Thoracic aorta (tissue), 2 donors: ENCODE measurements at regions not wholly inside any gene's neighbourhood (a gene's known extent, or its start where the extent isn't known, plus 50 kb on each side); places are given as distances from the start of the nearest gene placed in this dataset.

Source experiments
- ATAC-seq: fragments of 150-250 bp; one replicate; pipeline ENCODE4 v1.8.0; 2017; ENCODE audit warnings: low read depth; ENCODE audit not compliant: insufficient number of reproducible peaks, low FRiP score
- DNase-seq: peaks from one replicate; pipeline ENCODE4 v3.0.0-alpha.2; 2020; ENCODE audit warnings: low spot score
- H3K27ac ChIP-seq, 2 donors: fragments of 200-600 bp; sonication (generic); 1 replicate in 1 of 2; 2 replicates in 1 of 2; pipeline ENCODE4 v1.5.1; 2016; ENCODE audit warnings: mild to moderate bottlenecking in 2 of 2, moderate library complexity in 2 of 2
- H3K27me3 ChIP-seq: fragments of 200-600 bp; sonication (generic); replicated peaks from 2 replicates; pipeline ENCODE4 v1.6.0; 2016; ENCODE audit warnings: mild to moderate bottlenecking; ENCODE audit not compliant: insufficient read depth
- H3K36me3 ChIP-seq: fragments of 200-600 bp; sonication (generic); one replicate; pipeline ENCODE4 v1.5.1; 2016
- H3K4me1 ChIP-seq, 2 donors: fragments of 200-600 bp; sonication (generic); 1 replicate in 1 of 2; 2 replicates in 1 of 2; pipeline versions ENCODE4 v1.5.1 to v1.6.0; 2016; ENCODE audit warnings: low read depth in 2 of 2, mild to moderate bottlenecking in 1 of 2; ENCODE audit not compliant: control insufficient read depth in 1 of 2
- H3K4me3 ChIP-seq: fragments of 200-600 bp; sonication (generic); 2 replicates; pipeline ENCODE4 v1.5.1; 2016; ENCODE audit warnings: mild to moderate bottlenecking
- H3K9me3 ChIP-seq: fragments of 200-600 bp; sonication (generic); 2 replicates; pipeline ENCODE4 v1.5.1; 2016
- CTCF ChIP-seq: fragments of 200-600 bp; sonication (generic); IDR thresholded peaks from one replicate; pipeline ENCODE4 v1.5.1; 2019; ENCODE audit warnings: antibody characterized with exemption

GRCh38 chr9:78685471-78685870 lies 388.5 kb downstream of the PSAT1 start:
- ATAC-seq (no peak), DNase-seq (no peak)
- Histone ChIP-seq H3K4me1 (no peaks in the 10 kb centered on the region), H3K4me3 (no peak overlapping the region), H3K27me3 (no peaks in the 10 kb centered on the region), H3K27ac (no peak overlapping the region), H3K36me3 (no peaks in the 10 kb centered on the region), H3K9me3 (no peaks in the 10 kb centered on the region)
- TF ChIP-seq CTCF = no peak

- Histone ChIP-seq H3K27me3 (no peaks in the 10 kb centered on the region), H3K4me1 (no peaks in the 10 kb centered on the region), H3K4me3 (no peak overlapping the region), H3K9me3 (no peaks in the 10 kb centered on the region), H3K36me3 (no peaks in the 10 kb centered on the region), H3K27ac (no peak overlapping the region)
- DNase-seq (no peak), ATAC-seq (no peak)
- no peak for TF ChIP-seq CTCF
Observed at GRCh38 chr9:78688796-78689195, 391.9 kb downstream of the PSAT1 start.

- no peak for ATAC-seq
- no peaks in the 10 kb centered on the region for H3K27me3 ChIP-seq
- no peak for TF ChIP-seq CTCF
- H3K36me3 ChIP-seq = no peaks in the 10 kb centered on the region
- H3K9me3 ChIP-seq = no peaks in the 10 kb centered on the region
- H3K4me3 ChIP-seq = no peak overlapping the region
- H3K27ac ChIP-seq = no peak overlapping the region
- H3K4me1 ChIP-seq = no peaks in the 10 kb centered on the region
- no peak for DNase-seq
Observed at GRCh38 chr9:78691542-78691941, 394.6 kb downstream of the PSAT1 start.

GRCh38 chr9:78692871-78693270 lies 395.9 kb downstream of the PSAT1 start:
- Histone ChIP-seq H3K9me3 (no peaks in the 10 kb centered on the region), H3K27ac (no peak overlapping the region)
- ATAC-seq = no peak

GRCh38 chr9:78694974-78695373 lies 398.0 kb downstream of the PSAT1 start:
- Histone ChIP-seq H3K27me3 (no peaks in the 10 kb centered on the region), H3K4me3 (no peak overlapping the region), H3K27ac (no peak overlapping the region), H3K36me3 (no peaks in the 10 kb centered on the region), H3K4me1 (no peaks in the 10 kb centered on the region), H3K9me3 (no peaks in the 10 kb centered on the region)
- TF ChIP-seq CTCF = no peak
- DNase-seq (no peak), ATAC-seq (no peak)

More at GRCh38 chr9:78692871-78693270, 395.9 kb downstream of the PSAT1 start:
- Histone ChIP-seq H3K27me3 (no peaks in the 10 kb centered on the region), H3K4me1 (no peaks in the 10 kb centered on the region), H3K4me3 (no peak overlapping the region), H3K36me3 (no peaks in the 10 kb centered on the region)
- no peak for DNase-seq
- TF ChIP-seq CTCF = no peak
